ENCODE measurements at regions not wholly inside any gene's neighbourhood (a gene's known extent, or its start where the extent isn't known, plus 50 kb on each side); places are given as distances from the start of the nearest gene placed in this dataset.

DNA sequence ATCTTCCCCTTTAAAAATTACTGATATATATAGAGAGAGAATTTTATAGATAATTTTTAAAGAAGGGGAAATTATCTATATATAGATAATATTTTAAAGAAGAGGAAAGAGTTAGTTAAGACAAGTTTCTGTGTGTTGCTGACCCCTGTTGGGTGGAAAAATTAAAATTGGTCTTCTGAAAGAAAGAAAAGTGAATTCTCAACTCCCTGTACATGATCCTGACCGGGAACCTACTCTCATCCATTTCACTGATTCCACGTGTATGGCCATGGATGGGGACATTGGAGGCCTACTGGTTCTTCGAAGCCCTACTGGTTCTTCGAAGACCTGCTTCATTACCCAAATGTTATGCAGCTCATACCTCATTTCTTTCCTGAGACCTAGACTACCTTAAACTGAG lies 53.0 kb upstream of the TCF21 start:
- FAIRE-seq = no peak
- H3K9ac ChIP-seq (ENCODE audit: low read length) = no peak overlapping the region
- H3K36me3 ChIP-seq (ENCODE audit: insufficient read depth, low read length) = no peaks in the 10 kb centered on the region
- H3K27me3 ChIP-seq (ENCODE audit: insufficient read depth, low read length) = no peaks in the 10 kb centered on the region
- no peaks in the 10 kb centered on the region for H3K79me2 ChIP-seq (ENCODE audit: insufficient read depth, low read length)
- no peaks in the 10 kb centered on the region for H3K4me1 ChIP-seq (ENCODE audit: insufficient read depth, low read length)
- H3K4me2 ChIP-seq (ENCODE audit: low read length) = no peak overlapping the region
- TF ChIP-seq EZH2 (IDR thresholded peaks at IDR 0.05; ENCODE audit: insufficient read depth, low read length) = no peak
- TF ChIP-seq, protein P1, sequence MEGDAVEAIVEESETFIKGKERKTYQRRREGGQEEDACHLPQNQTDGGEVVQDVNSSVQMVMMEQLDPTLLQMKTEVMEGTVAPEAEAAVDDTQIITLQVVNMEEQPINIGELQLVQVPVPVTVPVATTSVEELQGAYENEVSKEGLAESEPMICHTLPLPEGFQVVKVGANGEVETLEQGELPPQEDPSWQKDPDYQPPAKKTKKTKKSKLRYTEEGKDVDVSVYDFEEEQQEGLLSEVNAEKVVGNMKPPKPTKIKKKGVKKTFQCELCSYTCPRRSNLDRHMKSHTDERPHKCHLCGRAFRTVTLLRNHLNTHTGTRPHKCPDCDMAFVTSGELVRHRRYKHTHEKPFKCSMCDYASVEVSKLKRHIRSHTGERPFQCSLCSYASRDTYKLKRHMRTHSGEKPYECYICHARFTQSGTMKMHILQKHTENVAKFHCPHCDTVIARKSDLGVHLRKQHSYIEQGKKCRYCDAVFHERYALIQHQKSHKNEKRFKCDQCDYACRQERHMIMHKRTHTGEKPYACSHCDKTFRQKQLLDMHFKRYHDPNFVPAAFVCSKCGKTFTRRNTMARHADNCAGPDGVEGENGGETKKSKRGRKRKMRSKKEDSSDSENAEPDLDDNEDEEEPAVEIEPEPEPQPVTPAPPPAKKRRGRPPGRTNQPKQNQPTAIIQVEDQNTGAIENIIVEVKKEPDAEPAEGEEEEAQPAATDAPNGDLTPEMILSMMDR (IDR thresholded peaks at IDR 0.05; ENCODE audit: insufficient read depth, low read depth, low read length) = no peak
- no peaks in the 10 kb centered on the region for H3K36me3 Mint-ChIP-seq (ENCODE audit: low read depth, unreplicated experiment)
- H3K9me3 Mint-ChIP-seq (ENCODE audit: unreplicated experiment) = no peaks in the 10 kb centered on the region
- H3K27ac ChIP-seq (ENCODE audit: low read depth, low read length) = no peak overlapping the region
- H3K4me3 ChIP-seq (ENCODE audit: insufficient read depth, low read depth, low read length) = no peak overlapping the region
- no peak overlapping the region for H2AFZ ChIP-seq (ENCODE audit: low read depth, low read length)
- H3K9me3 ChIP-seq (ENCODE audit: insufficient read depth, low read depth, low read length) = no peaks in the 10 kb centered on the region
- no peaks in the 10 kb centered on the region for H3K27me3 Mint-ChIP-seq (ENCODE audit: low read depth, unreplicated experiment)
- H3K27ac Mint-ChIP-seq (ENCODE audit: unreplicated experiment) = no peak overlapping the region
- DNase-seq (ENCODE audit: low read depth) = no peak
- H3K4me3 Mint-ChIP-seq (ENCODE audit: unreplicated experiment) = no peak overlapping the region
- H3K4me1 Mint-ChIP-seq (ENCODE audit: low read depth, unreplicated experiment) = peaks cover 6% of the 10 kb centered on the region
- H4K20me1 ChIP-seq (ENCODE audit: insufficient read depth, low read length) = no peaks in the 10 kb centered on the region

DNA sequence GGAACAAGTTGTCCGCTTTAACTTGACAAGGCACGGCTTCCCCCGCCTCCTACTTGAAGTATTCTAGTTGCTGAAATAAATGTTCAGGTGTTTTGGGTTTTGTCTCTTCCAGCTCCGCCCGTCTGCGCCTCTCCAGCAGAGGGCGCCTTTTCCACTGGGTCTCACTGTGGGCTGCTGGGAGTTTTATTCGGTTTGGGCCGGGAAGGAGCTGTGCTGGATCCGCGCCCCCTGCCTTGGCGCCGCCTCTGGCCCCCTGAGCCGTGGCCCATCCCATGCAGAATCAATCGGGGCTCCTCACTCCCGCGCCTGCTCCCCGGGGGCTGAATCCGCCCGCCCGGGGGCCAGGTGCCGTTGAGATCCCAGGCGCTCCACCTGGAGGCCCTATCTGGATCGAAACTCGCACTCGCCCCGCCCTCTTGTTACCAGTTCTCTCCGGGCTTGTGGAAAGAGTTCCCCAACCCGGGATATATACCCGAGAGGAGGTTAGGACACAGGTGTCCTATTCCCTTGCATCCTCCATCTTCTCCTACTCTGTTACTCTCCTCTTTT lies 51.0 kb upstream of the TCF21 start:
- H3K4me1 ChIP-seq (ENCODE audit: insufficient read depth, low read length) = no peaks in the 10 kb centered on the region
- FAIRE-seq = no peak
- peak overlapping the region; percentile 52 for H3K9ac ChIP-seq (ENCODE audit: low read length)
- Mint-ChIP-seq H3K27ac (ENCODE audit: unreplicated experiment) (no peak overlapping the region), H3K9me3 (ENCODE audit: unreplicated experiment) (no peaks in the 10 kb centered on the region), H3K4me3 (ENCODE audit: unreplicated experiment) (peak overlapping the region; percentile 85), H3K27me3 (ENCODE audit: low read depth, unreplicated experiment) (no peaks in the 10 kb centered on the region), H3K4me1 (ENCODE audit: low read depth, unreplicated experiment) (peaks cover 6% of the 10 kb centered on the region), H3K36me3 (ENCODE audit: low read depth, unreplicated experiment) (no peaks in the 10 kb centered on the region)
- TF ChIP-seq, protein P1 (IDR thresholded peaks at IDR 0.05; ENCODE audit: insufficient read depth, low read depth, low read length) = peak; percentile 55
- no peak for TF ChIP-seq EZH2 (IDR thresholded peaks at IDR 0.05; ENCODE audit: insufficient read depth, low read length)
- DNase-seq (ENCODE audit: low read depth) = no peak
- H3K4me2 ChIP-seq (ENCODE audit: low read length) = peak overlapping the region; percentile 78
- H3K27ac ChIP-seq (ENCODE audit: low read depth, low read length) = no peak overlapping the region
- H2AFZ ChIP-seq (ENCODE audit: low read depth, low read length) = peak overlapping the region; percentile 70
- H3K27me3 ChIP-seq (ENCODE audit: insufficient read depth, low read length) = no peaks in the 10 kb centered on the region
- H3K4me3 ChIP-seq (ENCODE audit: insufficient read depth, low read depth, low read length) = peak overlapping the region; percentile 41
- no peaks in the 10 kb centered on the region for H4K20me1 ChIP-seq (ENCODE audit: insufficient read depth, low read length)
- no peaks in the 10 kb centered on the region for H3K36me3 ChIP-seq (ENCODE audit: insufficient read depth, low read length)
- H3K9me3 ChIP-seq (ENCODE audit: insufficient read depth, low read depth, low read length) = no peaks in the 10 kb centered on the region
- H3K79me2 ChIP-seq (ENCODE audit: insufficient read depth, low read length) = no peaks in the 10 kb centered on the region
